Smooth muscle cell (in vitro differentiated cells): ENCODE measurements at regions not wholly inside any gene's neighbourhood (a gene's known extent, or its start where the extent isn't known, plus 50 kb on each side); places are given as distances from the start of the nearest gene placed in this dataset.

Source experiments
- DNase-seq: peaks from one replicate; lab custom pipeline; 2025; ENCODE audit not compliant: unreplicated experiment; lab: John Stamatoyannopoulos, UW
- H2AFZ ChIP-seq: fragments of 200-600 bp; sonication (generic); 2 replicates; pipeline ENCODE4 v1.6.0; 2016; ENCODE audit warnings: antibody characterized with exemption, low read depth, mild to moderate bottlenecking
- H3F3A ChIP-seq: fragments of 200-600 bp; sonication (generic); 2 replicates; pipeline ENCODE4 v1.6.0; 2017; ENCODE audit warnings: antibody characterized with exemption, low read depth
- H3K27ac ChIP-seq: fragments of 200-600 bp; sonication (generic); 2 replicates; pipeline ENCODE4 v1.5.1; 2016; ENCODE audit warnings: low read depth, mild to moderate bottlenecking
- H3K27me3 ChIP-seq: fragments of 200-600 bp; sonication (generic); 2 replicates; pipeline ENCODE4 v1.6.1; 2016; ENCODE audit warnings: low read depth, mild to moderate bottlenecking
- H3K36me3 ChIP-seq: fragments of 200-600 bp; sonication (generic); 2 replicates; pipeline ENCODE4 v1.5.1; 2016; ENCODE audit warnings: low read depth
- H3K4me1 ChIP-seq: fragments of 200-600 bp; sonication (generic); 2 replicates; pipeline ENCODE4 v1.5.1; 2016; ENCODE audit warnings: low read depth
- H3K4me2 ChIP-seq: fragments of 200-600 bp; sonication (generic); 2 replicates; pipeline ENCODE4 v1.6.0; 2016; ENCODE audit warnings: mild to moderate bottlenecking
- H3K4me3 ChIP-seq: fragments of 200-600 bp; sonication (generic); 2 replicates; pipeline ENCODE4 v1.5.1; 2016; ENCODE audit warnings: mild to moderate bottlenecking
- H3K79me2 ChIP-seq: fragments of 200-600 bp; sonication (generic); 2 replicates; pipeline ENCODE4 v1.6.0; 2016; ENCODE audit warnings: low read depth, mild to moderate bottlenecking
- H3K9ac ChIP-seq: fragments of 200-600 bp; sonication (generic); 2 replicates; pipeline ENCODE4 v1.6.0; 2016; ENCODE audit warnings: low read depth
- H3K9me3 ChIP-seq: fragments of 200-600 bp; sonication (generic); replicated peaks from 2 replicates; pipeline ENCODE4 v1.5.1; 2016; ENCODE audit warnings: low read depth
- H4K20me1 ChIP-seq: fragments of 200-600 bp; sonication (generic); 2 replicates; pipeline ENCODE4 v1.6.0; 2016; ENCODE audit warnings: low read depth
- CTCF ChIP-seq: fragments of 200-600 bp; sonication (generic); IDR thresholded peaks from 2 replicates; pipeline ENCODE4 v1.5.1; 2017; ENCODE audit warnings: borderline replicate concordance, mild to moderate bottlenecking, antibody characterized with exemption; ENCODE audit not compliant: insufficient read depth, poor library complexity, severe bottlenecking
- WGBS: methylation state at CpG from one replicate; pipeline ENCODE4 v1.1.7; 2016; ENCODE audit warnings: low lambda C conversion rate; 5-methylcytosine and 5-hydroxymethylcytosine counted together

- Histone ChIP-seq H3K4me1 (no peaks in the 10 kb centered on the region), H3K4me3 (no peak overlapping the region), H2AFZ (no peak overlapping the region), H3K9ac (no peak overlapping the region), H4K20me1 (no peaks in the 10 kb centered on the region), H3K4me2 (no peak overlapping the region), H3K36me3 (no peaks in the 10 kb centered on the region), H3K9me3 (no peaks in the 10 kb centered on the region), H3K27me3 (no peaks in the 10 kb centered on the region), H3F3A (no peaks in the 10 kb centered on the region), H3K27ac (no peak overlapping the region), H3K79me2 (no peaks in the 10 kb centered on the region)
- DNase-seq = no peak
- 90% methylated on average over 2 of the region's 2 CpGs for WGBS
- no peak for TF ChIP-seq CTCF
Measured at GRCh38 chr9:26335116-26335515, 557.5 kb downstream of the CAAP1 start.

GRCh38 chr9:26334706-26335105 is 557.9 kb downstream of the CAAP1 start:
- TF ChIP-seq CTCF = no peak
- no peak overlapping the region for H3K4me2 ChIP-seq
- no peaks in the 10 kb centered on the region for H3K9me3 ChIP-seq
- H3K79me2 ChIP-seq = no peaks in the 10 kb centered on the region
- H3K36me3 ChIP-seq = no peaks in the 10 kb centered on the region
- H3K9ac ChIP-seq = no peak overlapping the region
- H3K4me3 ChIP-seq = no peak overlapping the region
- no peaks in the 10 kb centered on the region for H3K27me3 ChIP-seq
- H3K4me1 ChIP-seq = no peaks in the 10 kb centered on the region
- H3K27ac ChIP-seq = no peak overlapping the region
- no peaks in the 10 kb centered on the region for H4K20me1 ChIP-seq
- no peak overlapping the region for H2AFZ ChIP-seq
- DNase-seq = no peak
- H3F3A ChIP-seq = no peaks in the 10 kb centered on the region
- WGBS = 81% methylated on average over 4 of the region's 4 CpGs

GRCh38 chr9:26331223-26331622 is 561.4 kb downstream of the CAAP1 start:
- no peaks in the 10 kb centered on the region for H3K79me2 ChIP-seq
- no peak overlapping the region for H3K4me3 ChIP-seq
- no peaks in the 10 kb centered on the region for H3K4me1 ChIP-seq
- no peak overlapping the region for H3K4me2 ChIP-seq
- 94% methylated on average over 3 of the region's 3 CpGs for WGBS
- H3K9me3 ChIP-seq = no peaks in the 10 kb centered on the region
- H3K27ac ChIP-seq = no peak overlapping the region
- no peak overlapping the region for H2AFZ ChIP-seq
- H3K27me3 ChIP-seq = no peaks in the 10 kb centered on the region
- no peaks in the 10 kb centered on the region for H4K20me1 ChIP-seq
- no peak for TF ChIP-seq CTCF
- no peak overlapping the region for H3K9ac ChIP-seq
- no peaks in the 10 kb centered on the region for H3F3A ChIP-seq
- no peaks in the 10 kb centered on the region for H3K36me3 ChIP-seq
- DNase-seq = no peak

GRCh38 chr9:26329974-26330373 is 562.6 kb downstream of the CAAP1 start:
- Histone ChIP-seq H3K9me3 (no peaks in the 10 kb centered on the region), H3K4me3 (no peak overlapping the region), H4K20me1 (no peaks in the 10 kb centered on the region), H3K79me2 (no peaks in the 10 kb centered on the region), H3K27ac (no peak overlapping the region), H3K4me1 (peaks cover 2% of the 10 kb centered on the region), H3F3A (peaks cover 6% of the 10 kb centered on the region), H2AFZ (no peak overlapping the region), H3K4me2 (no peak overlapping the region), H3K27me3 (no peaks in the 10 kb centered on the region), H3K9ac (no peak overlapping the region), H3K36me3 (no peaks in the 10 kb centered on the region)
- DNase-seq = no peak
- 71% methylated on average over 3 of the region's 3 CpGs for WGBS
- no peak for TF ChIP-seq CTCF
